KMS-11 (cell line): ENCODE measurements at regions not wholly inside any gene's neighbourhood (a gene's known extent, or its start where the extent isn't known, plus 50 kb on each side); places are given as distances from the start of the nearest gene placed in this dataset.

Experiments
- H2AFZ ChIP-seq: fragments of 200-600 bp; sonication (generic); 2 replicates; pipeline ENCODE4 v1.6.1; 2016; ENCODE audit warnings: antibody characterized with exemption, mixed run types, low read depth
- H3K27ac ChIP-seq: fragments of 200-600 bp; sonication (generic); 2 replicates; pipeline ENCODE4 v1.6.1; 2016; ENCODE audit warnings: mild to moderate bottlenecking, mixed run types
- H3K27me3 ChIP-seq: fragments of 200-600 bp; sonication (generic); 2 replicates; pipeline ENCODE4 v1.6.1; 2017; ENCODE audit warnings: mild to moderate bottlenecking, low read depth, mixed run types, moderate library complexity; ENCODE audit not compliant: insufficient read depth
- H3K36me3 ChIP-seq: fragments of 200-600 bp; sonication (generic); 2 replicates; pipeline ENCODE4 v1.6.1; 2017; ENCODE audit warnings: mild to moderate bottlenecking, mixed run types; ENCODE audit not compliant: insufficient read depth
- H3K4me1 ChIP-seq: fragments of 200-600 bp; sonication (generic); 2 replicates; pipeline ENCODE4 v1.6.1; 2016; ENCODE audit warnings: mild to moderate bottlenecking, low read depth, mixed run types; ENCODE audit not compliant: poor library complexity, severe bottlenecking
- H3K4me2 ChIP-seq: fragments of 200-600 bp; sonication (generic); 2 replicates; pipeline ENCODE4 v1.7.0; 2016; ENCODE audit warnings: mild to moderate bottlenecking, mixed run types
- H3K4me3 ChIP-seq: fragments of 200-600 bp; sonication (generic); IDR thresholded peaks from 2 replicates; pipeline ENCODE4 v1.6.1; 2017; ENCODE audit warnings: low read depth, low read length, mixed read lengths; ENCODE audit not compliant: insufficient read depth
- H3K79me2 ChIP-seq: fragments of 200-600 bp; sonication (generic); 2 replicates; pipeline ENCODE4 v1.6.1; 2016; ENCODE audit warnings: low read depth, mixed run types; ENCODE audit not compliant: insufficient read depth
- H3K9ac ChIP-seq: fragments of 200-600 bp; sonication (generic); 2 replicates; pipeline ENCODE4 v1.6.1; 2016; ENCODE audit warnings: mild to moderate bottlenecking, mixed run types
- H4K20me1 ChIP-seq: fragments of 200-600 bp; sonication (generic); 2 replicates; pipeline ENCODE4 v1.6.1; 2016; ENCODE audit warnings: mild to moderate bottlenecking, mixed run types; ENCODE audit not compliant: insufficient read depth
- TF ChIP-seq, protein P1 (sequence below): fragments of 200-600 bp; sonication (generic); conservative IDR thresholded peaks from 2 replicates; pipeline ENCODE4 v1.6.1; 2017; ENCODE audit warnings: low read depth, mild to moderate bottlenecking, antibody characterized with exemption, low read length, moderate library complexity, mixed read lengths

DNA sequence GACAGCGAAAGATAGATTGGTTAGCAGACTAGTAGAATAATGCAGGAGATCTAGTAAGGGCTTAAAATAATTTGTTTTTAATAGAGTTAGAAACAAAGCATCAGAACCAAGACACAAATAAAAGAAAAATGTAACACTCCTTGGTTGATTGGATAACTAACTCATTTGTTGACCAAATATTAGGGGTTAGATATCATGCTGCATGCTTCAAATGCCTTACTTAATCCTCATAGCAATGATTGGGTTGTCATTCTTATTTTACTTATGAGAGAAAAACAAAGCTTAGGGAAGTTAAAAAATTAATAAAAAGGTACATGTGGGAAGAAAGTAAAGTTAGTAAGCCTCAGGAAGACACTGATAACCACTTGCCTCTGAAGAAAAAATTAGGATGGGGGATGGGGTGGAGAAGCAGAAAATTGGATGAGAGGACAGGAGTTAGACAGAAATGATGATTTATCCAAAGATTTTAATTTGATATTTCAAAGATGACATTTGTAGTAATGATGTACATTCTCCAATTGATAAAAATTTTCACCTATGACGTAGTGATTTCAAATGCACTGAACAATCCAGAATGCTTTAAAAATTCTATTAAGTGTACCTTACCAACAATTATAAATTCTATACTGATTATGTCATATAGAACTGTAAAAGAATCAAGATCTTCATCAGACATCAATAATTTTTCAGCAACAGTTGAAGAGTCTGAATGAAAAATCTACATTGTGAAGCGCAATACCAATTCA, 374.7 kb downstream of the COL11A1 start:
- Histone ChIP-seq H4K20me1 (no peaks in the 10 kb centered on the region), H3K36me3 (no peaks in the 10 kb centered on the region), H3K4me2 (no peak overlapping the region), H3K9ac (no peak overlapping the region), H3K27ac (no peak overlapping the region), H3K4me3 (no peak overlapping the region), H3K4me1 (no peaks in the 10 kb centered on the region), H3K79me2 (no peaks in the 10 kb centered on the region), H3K27me3 (no peaks in the 10 kb centered on the region), H2AFZ (no peak overlapping the region)
- TF ChIP-seq, protein P1, sequence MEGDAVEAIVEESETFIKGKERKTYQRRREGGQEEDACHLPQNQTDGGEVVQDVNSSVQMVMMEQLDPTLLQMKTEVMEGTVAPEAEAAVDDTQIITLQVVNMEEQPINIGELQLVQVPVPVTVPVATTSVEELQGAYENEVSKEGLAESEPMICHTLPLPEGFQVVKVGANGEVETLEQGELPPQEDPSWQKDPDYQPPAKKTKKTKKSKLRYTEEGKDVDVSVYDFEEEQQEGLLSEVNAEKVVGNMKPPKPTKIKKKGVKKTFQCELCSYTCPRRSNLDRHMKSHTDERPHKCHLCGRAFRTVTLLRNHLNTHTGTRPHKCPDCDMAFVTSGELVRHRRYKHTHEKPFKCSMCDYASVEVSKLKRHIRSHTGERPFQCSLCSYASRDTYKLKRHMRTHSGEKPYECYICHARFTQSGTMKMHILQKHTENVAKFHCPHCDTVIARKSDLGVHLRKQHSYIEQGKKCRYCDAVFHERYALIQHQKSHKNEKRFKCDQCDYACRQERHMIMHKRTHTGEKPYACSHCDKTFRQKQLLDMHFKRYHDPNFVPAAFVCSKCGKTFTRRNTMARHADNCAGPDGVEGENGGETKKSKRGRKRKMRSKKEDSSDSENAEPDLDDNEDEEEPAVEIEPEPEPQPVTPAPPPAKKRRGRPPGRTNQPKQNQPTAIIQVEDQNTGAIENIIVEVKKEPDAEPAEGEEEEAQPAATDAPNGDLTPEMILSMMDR: no peak

GRCh38 chr1:102732927-102733326, 375.4 kb downstream of the COL11A1 start:
- H4K20me1 ChIP-seq: no peaks in the 10 kb centered on the region
- TF ChIP-seq, protein P1: no peak

GRCh38 chr1:102726417-102726816, 381.9 kb downstream of the COL11A1 start:
- H2AFZ ChIP-seq: no peak overlapping the region
- TF ChIP-seq, protein P1: no peak
- no peaks in the 10 kb centered on the region for H3K27me3 ChIP-seq
- H3K4me2 ChIP-seq: no peak overlapping the region
- no peak overlapping the region for H3K27ac ChIP-seq
- no peak overlapping the region for H3K4me3 ChIP-seq
- H3K4me1 ChIP-seq: no peaks in the 10 kb centered on the region
- no peaks in the 10 kb centered on the region for H4K20me1 ChIP-seq
- no peaks in the 10 kb centered on the region for H3K79me2 ChIP-seq
- H3K36me3 ChIP-seq: no peaks in the 10 kb centered on the region
- no peak overlapping the region for H3K9ac ChIP-seq

More at GRCh38 chr1:102732927-102733326, 375.4 kb downstream of the COL11A1 start:
- Histone ChIP-seq H2AFZ (no peak overlapping the region), H3K4me1 (no peaks in the 10 kb centered on the region), H3K4me3 (no peak overlapping the region), H3K4me2 (no peak overlapping the region), H3K27ac (no peak overlapping the region), H3K9ac (no peak overlapping the region), H3K79me2 (no peaks in the 10 kb centered on the region), H3K27me3 (no peaks in the 10 kb centered on the region), H3K36me3 (no peaks in the 10 kb centered on the region)

DNA sequence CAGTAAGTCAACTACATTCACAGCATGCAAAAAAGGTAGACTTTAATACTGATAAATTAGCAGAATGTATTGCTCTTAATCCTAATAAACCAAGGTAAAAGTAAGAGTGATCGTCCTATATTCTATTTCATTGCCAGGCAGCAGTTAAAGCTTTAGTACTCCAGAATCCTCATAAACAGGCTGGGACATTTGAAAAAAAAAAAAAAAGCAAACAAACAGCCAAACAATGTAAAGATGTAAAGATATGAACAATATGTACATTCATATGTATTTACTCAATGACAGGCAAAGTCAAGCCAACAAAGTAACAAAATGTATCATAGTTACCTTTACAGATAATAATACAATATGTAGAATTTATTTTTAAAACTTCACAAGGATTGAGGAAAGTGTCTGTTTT, 383.6 kb downstream of the COL11A1 start:
- Histone ChIP-seq H2AFZ (no peak overlapping the region), H3K36me3 (no peaks in the 10 kb centered on the region), H4K20me1 (no peaks in the 10 kb centered on the region), H3K4me1 (no peaks in the 10 kb centered on the region), H3K4me3 (no peak overlapping the region), H3K27ac (no peak overlapping the region), H3K27me3 (no peaks in the 10 kb centered on the region), H3K4me2 (no peak overlapping the region), H3K79me2 (no peaks in the 10 kb centered on the region), H3K9ac (no peak overlapping the region)
- TF ChIP-seq, protein P1: no peak
